AG10803 (cell line): ENCODE measurements at regions not wholly inside any gene's neighbourhood (a gene's known extent, or its start where the extent isn't known, plus 50 kb on each side); places are given as distances from the start of the nearest gene placed in this dataset.

Source experiments
- DNase-seq: peaks from one replicate; pipeline ENCODE4 v3.0.0; 2010; ENCODE audit warnings: low read depth
- H3K4me3 ChIP-seq: 2 replicates; pipeline ENCODE4 v1.5.1; 2011; ENCODE audit warnings: mild to moderate bottlenecking, low read length, control low read depth
- TF ChIP-seq, protein P1 (sequence below): conservative IDR thresholded peaks from 2 replicates; pipeline ENCODE4 v1.5.1; 2011; ENCODE audit warnings: mild to moderate bottlenecking, low read length, control low read depth, inconsistent platforms

DNA sequence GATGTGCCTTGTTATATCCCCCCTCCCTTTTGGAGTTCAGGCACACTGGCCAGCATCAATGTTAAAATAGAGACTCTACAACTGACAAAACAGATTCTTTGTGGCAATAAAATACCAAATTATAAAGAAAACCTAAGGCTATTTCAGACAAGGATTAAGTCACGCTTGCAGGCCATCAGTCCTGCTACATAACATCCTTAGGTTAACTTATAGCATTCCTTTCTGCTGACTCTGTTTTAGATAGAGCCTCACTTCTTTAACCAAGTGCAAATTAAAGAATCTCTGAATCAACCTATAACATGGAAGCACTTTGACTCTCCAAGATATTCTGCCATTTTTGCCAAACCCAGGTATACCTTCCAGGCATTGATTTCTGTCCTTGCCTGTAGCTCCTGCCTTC lies 784.6 kb downstream of the RNF144A start:
- H3K4me3 ChIP-seq: no peak overlapping the region
- no peak for DNase-seq
- TF ChIP-seq, protein P1, sequence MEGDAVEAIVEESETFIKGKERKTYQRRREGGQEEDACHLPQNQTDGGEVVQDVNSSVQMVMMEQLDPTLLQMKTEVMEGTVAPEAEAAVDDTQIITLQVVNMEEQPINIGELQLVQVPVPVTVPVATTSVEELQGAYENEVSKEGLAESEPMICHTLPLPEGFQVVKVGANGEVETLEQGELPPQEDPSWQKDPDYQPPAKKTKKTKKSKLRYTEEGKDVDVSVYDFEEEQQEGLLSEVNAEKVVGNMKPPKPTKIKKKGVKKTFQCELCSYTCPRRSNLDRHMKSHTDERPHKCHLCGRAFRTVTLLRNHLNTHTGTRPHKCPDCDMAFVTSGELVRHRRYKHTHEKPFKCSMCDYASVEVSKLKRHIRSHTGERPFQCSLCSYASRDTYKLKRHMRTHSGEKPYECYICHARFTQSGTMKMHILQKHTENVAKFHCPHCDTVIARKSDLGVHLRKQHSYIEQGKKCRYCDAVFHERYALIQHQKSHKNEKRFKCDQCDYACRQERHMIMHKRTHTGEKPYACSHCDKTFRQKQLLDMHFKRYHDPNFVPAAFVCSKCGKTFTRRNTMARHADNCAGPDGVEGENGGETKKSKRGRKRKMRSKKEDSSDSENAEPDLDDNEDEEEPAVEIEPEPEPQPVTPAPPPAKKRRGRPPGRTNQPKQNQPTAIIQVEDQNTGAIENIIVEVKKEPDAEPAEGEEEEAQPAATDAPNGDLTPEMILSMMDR: no peak

DNA sequence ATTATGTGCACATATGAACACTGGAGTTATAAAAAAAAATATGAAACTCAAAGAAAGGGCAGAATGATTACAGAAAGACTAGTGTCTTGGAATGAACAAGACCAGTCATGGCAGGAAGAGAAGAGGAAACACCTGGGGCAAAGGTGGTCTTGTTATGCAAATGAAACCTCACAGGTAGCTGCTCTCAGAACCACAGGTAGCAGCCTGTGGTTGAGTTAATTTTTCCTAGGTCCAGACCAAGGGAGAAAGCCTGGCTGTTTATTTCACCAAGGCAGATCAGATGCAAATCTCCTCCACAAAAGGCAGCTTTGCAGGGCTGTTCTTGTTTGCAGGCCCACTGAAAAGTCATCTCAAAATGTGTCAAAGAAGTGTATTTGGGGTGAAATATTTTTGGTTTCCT lies 785.8 kb downstream of the RNF144A start:
- no peak overlapping the region for H3K4me3 ChIP-seq
- TF ChIP-seq, protein P1: no peak
- no peak for DNase-seq

DNA sequence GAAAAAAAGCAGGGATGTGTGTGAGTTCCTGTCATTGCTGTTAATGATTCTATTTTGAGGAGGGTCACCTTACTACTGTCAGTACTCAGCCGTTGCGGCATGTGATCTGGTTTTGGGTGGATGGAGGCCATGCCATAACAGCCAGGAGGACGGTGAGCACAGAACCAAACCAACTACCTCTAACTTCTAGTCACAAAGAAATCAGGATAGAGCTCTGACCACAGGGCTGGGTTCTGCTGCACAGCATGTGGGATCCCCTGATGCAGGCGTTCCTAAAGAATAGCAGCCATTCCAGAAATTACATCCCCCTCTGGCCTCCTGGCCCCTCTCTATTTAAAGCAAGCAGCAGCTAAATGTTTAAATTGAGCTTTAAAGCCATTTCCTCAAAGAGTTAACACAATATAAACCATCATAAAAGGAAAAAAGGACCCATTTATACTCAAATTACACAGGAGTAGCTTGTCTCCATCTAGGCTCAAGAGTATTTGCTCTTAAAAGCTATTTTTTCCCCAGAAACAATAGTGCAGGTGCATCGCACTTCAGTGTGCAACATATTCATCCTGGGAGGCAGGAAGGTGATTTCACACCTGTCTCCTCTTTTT lies 786.4 kb downstream of the RNF144A start:
- H3K4me3 ChIP-seq: no peak overlapping the region
- no peak for DNase-seq
- TF ChIP-seq, protein P1: no peak

DNA sequence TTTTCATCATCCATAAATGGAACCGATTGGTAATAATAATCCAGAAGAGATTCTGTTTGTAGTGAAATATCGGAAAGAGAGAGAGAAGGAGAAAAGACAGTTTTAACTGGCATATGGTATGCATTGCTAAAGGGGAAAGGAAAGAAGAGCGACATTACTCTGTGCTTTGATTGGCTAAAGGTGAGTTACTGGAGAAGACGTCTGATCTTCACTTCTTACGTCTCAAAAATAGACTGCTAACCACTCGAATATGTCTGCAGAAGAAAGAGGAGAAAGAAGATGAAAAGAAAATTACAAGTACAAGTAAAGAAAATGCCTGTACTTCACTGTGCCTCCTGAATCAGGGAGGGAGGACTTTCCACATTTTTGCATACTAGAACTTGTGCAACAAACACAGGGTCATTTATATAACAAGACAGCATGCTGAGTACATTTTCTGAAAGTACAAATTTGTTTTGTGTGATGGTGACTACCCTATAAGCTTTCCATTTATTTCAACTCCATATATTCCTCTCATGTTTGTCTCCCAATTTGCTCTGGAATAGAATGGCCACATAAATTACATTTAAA lies 787.2 kb downstream of the RNF144A start:
- H3K4me3 ChIP-seq: no peak overlapping the region
- DNase-seq: peak; percentile 44
- TF ChIP-seq, protein P1: no peak; the same call in 1 of the 2 replicates

DNA sequence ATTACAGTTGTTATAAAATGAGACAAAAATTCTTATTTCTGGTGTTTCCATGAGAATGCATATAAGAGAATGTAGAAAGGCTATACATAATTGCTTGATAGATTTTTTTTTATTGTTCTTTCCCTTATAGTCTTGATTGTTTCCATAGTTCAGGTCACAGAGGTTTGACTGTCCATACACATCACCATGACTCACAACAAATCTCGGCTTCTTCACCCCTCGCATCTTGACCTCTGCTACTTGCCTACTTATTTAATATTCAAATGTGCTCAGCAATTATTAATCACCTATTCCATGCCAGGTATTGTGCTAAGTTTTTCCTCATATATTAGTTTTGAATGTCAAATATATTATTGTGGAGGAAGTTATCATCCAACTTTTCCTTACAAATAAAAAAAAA lies 789.6 kb downstream of the RNF144A start:
- no peak overlapping the region for H3K4me3 ChIP-seq
- TF ChIP-seq, protein P1: no peak
- DNase-seq: no peak

DNA sequence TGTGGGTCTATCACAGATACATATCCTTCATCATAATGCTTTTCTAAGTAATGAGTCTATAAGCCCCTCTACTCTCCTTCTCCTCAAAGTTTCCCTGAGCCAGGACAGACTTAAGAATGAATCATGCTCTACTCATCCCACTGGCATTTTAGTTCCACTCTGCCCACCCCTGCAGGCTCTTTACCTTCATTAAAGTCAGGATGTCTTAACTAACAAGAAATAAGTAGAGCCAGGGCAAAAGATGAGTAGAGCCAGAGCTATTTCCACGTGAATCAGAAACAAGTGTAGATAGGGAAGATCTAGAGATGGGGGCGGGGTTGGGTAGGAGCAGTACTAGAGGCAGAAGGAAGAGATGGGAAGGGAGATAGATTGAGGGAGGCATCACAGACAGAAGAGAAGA lies 790.5 kb downstream of the RNF144A start:
- TF ChIP-seq, protein P1: no peak
- H3K4me3 ChIP-seq: no peak overlapping the region
- peak; percentile 65 for DNase-seq

DNA sequence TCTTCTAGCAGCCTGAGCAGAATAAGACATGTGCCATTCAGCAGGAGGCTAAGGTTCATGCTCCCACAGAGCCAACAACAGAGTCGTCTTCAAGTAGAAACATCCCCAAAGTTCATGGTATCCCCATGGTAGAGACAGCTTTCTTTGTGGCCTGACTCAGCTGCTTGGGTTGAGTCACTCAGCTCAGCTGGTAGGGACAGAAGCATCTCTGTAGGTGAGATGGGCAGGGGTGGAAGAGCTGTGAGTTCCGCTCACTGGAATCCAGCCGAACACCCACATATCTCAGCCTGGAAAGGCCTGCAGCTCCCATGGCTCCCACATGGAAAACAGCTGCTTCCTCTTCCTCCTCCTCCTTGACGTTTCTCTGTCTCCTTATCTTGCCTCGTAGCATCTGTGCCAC lies 792.7 kb downstream of the RNF144A start:
- TF ChIP-seq, protein P1: no peak
- H3K4me3 ChIP-seq: no peak overlapping the region
- peak; percentile 59 for DNase-seq
